HG03565 (cell line): ENCODE measurements at regions not wholly inside any gene's neighbourhood (a gene's known extent, or its start where the extent isn't known, plus 50 kb on each side); places are given as distances from the start of the nearest gene placed in this dataset.
A peak's percentile ranks its signal among the peaks of the same experiment; 100 is the strongest.
"Not testable (repeated sequence)": the region's sequence is repeated elsewhere in the genome, so short reads cannot be mapped to it uniquely, and the experiment has no call there.

Experiments
- ATAC-seq: cut with Tn5 transposase; IDR thresholded peaks from one replicate; pipeline ENCODE4 v1.9.1; 2021; ENCODE audit warnings: mild to moderate bottlenecking, moderate library complexity; ENCODE audit not compliant: unreplicated experiment

DNA sequence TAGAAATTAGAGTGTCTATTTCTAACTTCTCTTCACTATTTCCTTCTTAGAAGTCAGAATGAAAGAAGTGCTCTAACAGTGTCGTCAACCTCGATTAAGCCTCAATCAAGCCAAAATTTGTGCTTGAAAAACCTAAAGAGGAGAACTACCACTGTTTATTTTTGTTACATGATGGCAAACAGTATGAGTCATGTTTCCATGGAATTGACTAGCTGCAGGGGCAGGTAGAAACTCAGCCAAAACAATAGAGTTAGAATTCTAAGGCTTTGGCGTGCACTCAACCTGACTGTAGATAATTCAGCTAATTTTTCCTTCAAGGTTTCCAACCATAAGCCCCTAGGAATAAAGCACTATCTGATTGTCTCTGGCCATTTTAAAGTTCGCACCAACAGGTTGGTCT is 415.9 kb downstream of the ETS1 start:
- ATAC-seq = no peak

DNA sequence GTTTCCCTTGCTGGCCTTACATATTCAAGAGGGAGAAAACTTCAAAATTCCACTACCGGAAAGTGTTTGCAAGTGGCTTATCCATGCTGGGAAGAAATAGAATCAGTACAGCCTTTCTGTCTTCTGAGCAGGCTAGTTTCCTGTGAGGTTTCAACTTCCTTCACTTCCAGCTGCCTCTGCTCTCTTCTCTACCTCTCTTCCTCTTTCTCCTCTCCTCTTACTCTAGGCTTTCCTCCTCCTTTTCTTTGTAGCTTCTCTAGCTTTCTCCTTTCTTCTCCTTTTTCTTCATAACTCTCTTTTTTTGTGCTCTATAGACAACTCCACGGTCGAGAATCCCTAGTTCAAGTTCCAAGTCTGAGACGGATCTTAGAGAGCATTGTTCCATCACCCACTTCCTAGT is 421.8 kb downstream of the ETS1 start:
- ATAC-seq = no peak

DNA sequence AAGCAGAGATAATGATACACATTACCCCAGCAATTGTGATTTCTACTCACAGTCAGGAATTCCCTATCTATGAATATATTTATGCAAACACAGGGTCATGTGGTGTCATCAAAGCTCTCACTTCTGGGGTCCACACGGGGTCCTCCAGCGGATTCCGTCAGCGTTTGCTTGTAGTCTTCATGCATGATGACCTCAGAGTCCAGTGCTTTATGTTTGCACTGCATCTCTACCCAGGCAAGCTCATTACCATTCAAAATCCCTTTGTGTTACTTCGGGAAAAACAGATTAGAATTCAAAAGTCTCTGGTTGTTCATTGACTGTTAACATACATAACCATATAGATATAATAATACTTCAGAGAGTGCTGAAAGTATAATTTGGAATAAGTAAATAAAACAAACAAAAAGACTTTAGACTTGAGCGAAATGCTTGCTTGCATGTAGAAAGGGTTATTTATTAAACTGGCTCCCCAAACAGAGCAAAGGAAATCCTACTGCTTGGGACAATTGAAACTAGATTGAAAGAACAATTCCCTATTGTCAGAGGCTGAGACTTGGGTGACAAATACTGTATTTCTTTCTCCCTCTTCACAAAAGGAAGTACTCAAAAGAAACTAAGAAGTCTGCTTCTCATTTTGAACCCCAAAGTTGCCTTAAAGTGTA is 423.1 kb downstream of the ETS1 start:
- no peak for ATAC-seq

DNA sequence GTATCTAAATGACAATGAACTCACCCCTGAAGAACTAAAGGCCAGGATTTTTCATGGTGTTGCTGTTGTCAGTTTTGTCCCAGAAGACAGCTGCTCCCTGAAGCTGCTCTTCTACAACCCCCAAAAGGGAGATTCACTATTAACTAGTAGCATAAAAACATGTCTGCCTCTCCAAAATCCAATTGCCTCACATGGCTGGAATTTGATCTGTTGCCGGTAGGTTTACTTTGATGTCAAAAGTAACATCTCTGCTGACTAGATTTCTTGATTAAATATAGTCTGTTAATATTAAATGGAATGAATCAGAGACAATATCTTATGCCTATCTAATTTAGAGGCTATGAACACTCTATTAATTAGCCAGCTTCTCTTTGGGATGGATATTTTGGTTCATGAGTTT is 425.4 kb downstream of the ETS1 start:
- ATAC-seq = no peak

DNA sequence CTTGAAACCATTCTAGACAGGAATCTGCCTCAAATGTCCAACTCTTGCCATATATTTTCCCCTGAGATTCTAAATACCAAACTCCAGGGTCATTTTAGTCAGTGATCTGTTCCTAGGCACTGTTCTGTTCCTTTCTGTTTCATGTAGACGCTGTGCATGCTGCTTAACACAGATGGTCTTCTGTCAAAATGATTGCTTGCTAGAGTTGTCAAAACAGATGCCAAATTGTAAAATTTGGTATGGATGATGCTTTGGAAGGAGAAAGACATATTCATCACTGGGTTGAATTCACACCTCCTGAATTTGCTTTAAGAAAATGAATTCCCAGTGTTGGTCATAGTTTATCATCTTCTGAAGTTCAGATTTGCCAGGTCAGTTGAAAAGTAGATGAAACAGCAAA is 425.9 kb downstream of the ETS1 start:
- ATAC-seq = no peak

DNA sequence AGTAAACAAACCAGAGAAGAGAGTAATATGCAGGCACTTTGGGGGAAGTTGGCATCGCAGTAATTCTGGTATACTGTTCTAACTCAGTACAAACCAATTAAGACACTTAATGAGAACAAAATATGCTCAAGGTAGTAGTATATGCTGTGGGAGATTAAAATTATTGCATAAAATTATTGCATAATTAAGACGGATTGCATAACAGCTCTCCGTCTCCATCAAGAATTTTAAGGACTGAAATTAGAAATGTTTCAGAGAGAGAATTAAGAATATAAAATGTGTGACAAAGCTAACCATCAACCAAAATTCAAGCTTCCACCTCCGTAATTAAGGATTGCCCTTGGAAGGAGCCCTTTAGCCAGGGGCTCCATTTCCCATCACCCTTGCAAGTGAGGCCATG is 428.5 kb downstream of the ETS1 start:
- no peak for ATAC-seq

DNA sequence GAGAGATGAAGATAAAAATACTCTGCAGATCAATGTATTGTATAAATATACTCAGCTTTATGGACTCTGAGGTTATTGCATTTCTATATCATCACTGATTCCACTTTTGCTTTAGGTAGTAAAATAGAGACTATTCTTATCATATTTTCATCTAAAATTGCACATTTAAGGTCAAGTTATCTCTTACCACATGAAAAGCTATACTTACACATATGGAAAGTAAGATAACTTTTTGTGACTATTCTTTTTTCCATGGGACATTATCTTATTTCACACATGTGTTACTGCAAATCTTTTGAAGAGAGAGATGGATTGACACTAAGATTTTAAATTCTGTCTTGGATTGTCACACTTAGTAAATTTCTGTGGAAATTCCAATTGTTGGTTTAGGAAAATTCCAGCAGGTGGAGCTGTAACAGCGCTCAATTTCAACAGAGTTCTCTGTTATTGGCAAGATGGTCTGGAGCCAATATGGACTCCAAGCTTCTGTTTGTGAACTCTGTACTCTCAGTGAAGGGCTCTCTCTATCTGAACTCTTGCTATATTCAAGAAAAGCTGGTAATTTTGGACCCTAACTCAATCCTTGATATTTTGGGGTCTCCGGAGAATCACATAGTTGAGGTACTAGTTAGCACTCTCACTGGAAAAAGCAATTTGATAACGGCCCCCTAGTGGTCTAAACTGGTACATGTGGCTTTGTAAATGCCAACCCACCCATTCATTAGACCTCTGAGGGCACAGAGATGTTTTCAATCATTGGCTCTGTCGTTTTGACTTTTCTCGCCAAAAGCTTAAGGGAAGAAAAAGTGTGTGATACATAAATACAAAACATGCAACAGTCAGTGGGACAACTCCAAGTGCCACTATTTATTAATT is 429.7 kb downstream of the ETS1 start:
- peak; percentile 80 for ATAC-seq

DNA sequence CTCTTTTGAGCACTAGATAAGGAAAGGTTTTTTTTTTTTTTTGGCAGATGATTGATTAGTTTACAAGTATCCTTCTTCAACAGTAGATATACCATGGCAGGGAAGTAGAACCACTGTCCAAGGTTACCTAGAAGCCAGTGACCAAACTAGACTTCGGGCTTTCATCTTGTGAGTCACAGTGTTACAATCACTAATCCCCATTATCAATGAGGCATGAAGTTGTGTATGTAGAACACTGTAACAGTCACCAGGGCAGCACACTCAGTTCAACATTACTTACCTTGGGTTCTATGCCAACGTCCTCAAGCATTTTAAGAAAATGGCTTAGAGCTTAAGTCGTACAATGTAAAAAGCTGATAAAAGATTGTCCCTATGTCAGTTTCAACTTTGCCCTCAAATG is 430.9 kb downstream of the ETS1 start:
- no peak for ATAC-seq

DNA sequence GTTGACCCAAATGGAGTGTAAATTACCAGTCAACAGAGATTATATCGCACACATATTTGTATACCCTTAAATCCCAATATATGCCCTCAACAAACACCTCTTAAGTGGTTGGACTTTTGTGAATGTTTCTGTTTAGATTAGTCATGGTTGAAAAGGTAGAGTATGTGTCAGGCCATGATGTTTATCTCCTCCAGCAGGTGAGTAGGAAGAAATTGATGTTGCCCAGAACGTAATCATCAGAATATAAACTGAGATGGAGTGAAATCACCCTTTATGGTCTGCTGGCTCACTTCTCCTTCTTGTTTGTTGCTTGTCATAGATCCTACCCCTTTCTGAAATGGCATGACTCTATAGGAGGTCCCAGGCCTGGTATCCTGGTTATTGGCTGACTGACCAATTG is 431.8 kb downstream of the ETS1 start:
- ATAC-seq = no peak

DNA sequence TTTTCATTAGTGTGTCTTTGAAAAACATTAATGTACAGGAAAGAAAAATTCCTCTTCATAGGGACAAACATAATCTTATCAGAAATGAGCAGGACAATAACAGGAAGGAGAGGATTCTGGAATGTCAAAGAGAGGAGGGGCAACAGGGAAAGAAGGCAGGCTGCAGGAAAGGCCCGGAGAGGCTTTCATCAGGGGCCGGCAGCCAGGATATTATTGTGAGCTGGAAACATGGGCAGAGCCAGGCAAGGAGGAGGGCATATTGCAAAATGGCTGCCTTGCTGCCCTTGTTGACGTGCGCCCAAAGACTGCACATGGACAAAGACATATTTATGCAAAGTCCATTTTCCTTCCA is 433.7 kb downstream of the ETS1 start:
- ATAC-seq = no peak

DNA sequence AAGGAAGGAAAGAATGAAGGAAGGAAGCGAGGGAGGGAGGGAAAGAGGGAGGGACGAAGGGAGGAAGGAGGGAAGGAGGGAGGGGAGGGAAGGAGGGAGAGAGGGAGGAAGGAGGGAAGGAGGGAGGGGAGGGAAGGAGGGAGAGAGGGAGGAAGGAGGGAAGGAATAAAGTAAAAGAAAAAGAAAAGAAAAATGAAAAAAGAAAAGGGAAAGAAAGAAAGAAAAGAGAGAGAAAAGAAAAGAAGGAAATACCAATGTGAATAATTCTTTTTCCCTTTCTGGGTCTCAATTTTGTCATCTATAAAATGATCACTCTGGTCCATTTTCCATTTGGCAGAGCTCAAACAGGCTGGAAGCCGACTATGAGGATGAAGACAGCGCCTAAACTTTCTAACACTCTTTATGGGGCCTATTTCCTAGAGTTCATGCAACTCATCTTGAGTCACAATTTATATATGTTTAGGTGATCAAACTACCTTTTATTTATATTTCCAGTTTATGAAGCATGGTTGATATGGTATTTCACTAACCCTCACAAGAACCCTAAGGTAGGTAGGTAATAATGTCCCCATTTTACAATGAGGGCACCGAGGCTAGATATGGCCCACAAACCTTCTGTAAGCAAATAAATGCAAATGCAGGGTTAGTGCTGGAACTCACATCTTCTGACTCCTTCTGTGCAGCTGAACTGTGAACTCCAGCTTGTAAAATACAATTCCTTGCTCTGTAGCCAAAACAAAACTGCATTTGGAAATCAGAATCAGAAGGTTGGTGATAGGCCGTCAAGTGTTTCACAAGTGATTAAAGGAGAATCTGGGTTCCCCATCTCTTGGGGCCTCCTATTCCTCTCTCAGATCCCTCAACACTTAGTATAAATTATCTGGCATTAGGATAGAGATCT is 434.3 kb downstream of the ETS1 start:
- ATAC-seq = no peak

DNA sequence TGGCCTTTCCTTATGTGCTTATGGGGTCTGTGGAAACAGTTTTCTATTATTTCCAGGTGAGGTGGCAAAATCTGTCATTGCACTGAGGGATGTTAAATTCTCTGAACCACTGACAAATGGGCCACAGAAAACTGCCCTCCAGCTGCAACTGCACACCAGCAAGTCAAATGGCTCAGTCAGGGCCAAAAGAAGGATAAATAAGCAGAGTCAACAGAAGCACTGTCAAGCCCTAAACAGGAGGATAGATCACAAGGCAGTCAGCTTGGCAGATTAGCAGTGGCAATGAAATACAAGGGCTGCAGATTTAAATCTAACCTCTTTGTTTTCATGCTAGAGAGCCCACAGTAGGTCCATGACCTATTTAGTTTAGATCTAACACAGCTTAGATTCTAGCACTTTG is 435.6 kb downstream of the ETS1 start:
- no peak for ATAC-seq

DNA sequence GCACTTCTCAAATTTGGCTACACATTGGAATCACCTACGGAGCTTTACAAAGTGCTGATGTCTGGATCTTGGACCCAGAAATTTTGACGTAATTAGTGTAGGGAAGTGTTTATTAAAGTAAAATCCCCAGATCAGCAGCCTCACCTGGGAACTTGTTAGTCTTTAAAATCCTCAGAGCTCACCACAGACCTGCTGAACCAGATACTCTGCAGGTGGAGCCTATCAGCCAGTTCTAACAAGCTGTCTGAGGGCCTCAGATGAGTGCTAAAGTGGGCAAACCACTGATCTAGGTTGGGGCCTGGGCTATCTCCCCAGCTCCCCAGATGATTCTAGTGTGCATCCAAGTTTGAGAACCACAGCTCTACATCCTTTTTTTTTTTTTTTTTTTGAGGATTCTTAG is 436.0 kb downstream of the ETS1 start:
- no peak for ATAC-seq

DNA sequence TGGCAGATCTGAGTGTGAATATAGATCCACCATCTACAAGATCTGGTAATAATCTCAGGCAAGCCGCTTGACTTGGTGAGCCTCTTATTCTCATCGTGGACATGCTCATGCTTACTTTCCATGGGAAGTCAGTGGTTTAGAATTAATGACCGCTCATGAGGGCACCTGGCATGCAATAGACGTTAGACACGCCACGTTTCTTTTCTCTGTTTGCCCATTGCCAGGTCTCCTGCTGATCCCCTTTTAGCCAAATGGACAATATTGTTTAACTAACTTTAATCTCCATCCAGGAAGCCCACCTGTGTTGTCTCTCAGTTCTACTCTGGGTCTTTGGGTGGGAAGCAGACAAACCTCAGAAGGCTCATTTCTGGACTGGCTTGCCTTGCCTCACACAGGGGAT is 439.1 kb downstream of the ETS1 start:
- ATAC-seq = no peak

DNA sequence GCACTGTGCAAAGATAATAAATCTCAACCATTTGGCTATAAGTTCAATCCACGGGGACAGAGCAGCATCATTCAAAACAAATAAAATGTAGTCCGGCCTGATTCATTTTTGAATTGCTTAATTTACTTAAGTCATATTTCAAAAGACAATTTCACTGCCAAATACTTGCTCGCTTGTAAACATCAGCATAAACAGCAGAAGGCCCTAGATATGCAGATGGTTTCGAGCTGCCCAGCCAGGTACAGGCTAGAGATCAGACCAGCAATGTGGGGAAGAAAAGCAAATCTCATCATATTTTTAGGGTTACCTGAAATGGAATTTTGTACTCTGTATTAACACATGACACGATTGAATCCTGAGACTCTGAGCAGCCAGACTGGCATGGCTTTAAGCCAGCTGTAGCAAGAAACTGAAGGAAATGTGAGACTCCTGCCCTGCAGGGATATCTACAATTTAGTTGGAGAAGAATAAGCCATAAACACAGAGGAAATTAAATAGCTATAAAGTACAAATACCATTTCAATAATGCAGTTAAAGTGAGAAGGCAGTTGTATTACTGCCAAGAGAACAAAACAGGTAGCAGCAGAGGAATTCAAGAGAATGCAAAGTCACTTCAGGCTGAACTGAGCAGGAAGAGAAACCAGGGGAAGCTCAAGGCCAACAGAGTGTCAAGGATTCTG is 440.3 kb downstream of the ETS1 start:
- ATAC-seq = no peak

DNA sequence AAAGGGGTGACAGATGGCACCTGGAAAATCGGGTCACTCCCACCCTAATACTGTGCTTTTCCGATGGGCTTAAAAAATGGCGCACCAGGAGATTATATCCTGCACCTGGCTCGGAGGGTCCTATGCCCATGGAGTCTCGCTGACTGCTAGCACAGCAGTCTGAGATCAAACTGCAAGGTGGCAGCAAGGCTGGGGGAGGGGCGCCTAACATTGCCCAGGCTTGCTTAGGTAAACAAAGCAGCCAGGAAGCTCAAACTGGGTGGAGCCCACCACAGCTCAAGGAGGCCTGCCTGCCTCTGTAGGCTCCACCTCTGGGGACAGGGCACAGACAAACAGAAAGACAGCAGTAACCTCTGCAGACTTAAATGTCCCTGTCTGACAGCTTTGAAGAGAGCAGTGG is 447.1 kb downstream of the ETS1 start:
- not testable (repeated sequence) for ATAC-seq

DNA sequence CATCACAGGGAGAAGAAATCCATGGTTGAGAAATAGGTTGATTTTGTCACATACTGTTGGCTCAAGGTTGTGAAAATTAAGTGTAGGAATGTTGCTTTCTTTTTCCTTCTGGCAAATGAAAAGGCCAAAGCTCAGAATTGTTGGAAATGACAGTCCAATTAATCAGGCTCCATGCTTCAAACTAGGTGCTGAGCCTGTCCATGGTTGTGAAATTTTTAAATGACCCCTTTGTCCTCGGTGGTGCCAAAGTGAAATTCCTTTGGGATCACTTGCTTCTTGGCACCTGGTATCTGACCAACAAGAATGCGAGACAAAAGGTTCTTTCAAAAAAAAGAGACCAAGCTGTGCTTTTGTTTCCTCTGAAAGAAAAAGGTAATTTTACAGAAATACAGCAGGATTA is 451.9 kb downstream of the ETS1 start:
- no peak for ATAC-seq

DNA sequence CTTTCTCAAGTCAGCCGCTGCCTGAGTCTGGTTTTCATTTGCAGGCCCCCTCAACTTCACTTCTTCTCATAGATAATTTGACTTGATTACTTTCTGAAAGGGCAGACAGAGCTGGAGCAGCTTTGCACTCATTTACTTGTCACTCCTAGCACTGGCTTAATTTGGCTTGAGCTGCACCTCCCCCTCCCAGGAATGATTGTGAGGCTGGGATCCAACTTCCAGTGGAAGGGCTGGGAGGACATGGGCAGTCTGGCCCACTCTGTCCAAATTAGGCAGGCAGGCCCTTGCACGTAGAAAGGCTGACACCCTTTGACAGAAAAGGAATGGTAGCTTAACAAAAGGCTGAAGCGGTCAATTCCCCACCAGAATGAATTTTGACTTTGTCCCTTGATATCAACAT is 453.9 kb downstream of the ETS1 start:
- no peak for ATAC-seq

DNA sequence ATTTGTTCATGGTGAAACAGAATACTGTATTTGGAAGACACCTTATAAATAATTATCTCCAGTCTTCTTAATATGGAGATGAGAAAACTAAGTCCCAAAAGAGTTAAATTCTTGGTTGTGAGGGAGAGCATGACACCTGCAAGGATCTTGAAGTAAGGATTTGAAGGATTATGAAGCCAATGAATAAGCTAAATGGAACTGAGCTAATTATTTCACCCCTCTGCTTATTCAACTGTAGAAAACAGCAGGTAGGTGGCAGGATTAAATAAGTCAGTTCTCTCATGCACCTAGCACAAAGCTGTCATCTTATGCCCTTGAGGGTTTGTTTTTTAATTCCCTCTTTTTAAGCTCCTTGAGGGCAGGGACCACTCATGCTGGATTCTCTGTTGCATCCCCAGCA is 457.3 kb downstream of the ETS1 start:
- no peak for ATAC-seq

DNA sequence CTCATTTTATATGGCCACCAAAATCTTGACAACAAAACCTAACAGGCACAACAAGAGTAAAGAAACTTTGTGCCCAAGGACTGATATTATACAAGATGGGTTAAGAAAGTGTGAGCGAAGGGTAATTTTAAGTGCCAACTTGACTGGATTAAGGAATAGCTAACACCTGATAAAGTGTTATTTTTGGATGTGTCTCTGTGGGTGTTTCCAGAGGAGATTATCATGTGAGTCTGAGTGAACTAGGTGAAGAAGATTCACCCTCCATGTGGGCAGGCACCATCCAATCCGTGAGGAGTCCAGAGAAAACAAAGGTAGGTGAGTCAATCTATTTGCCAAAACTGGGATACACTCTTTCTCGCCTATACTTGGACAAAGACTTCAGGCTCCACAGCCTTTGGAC is 461.6 kb downstream of the ETS1 start:
- no peak for ATAC-seq

DNA sequence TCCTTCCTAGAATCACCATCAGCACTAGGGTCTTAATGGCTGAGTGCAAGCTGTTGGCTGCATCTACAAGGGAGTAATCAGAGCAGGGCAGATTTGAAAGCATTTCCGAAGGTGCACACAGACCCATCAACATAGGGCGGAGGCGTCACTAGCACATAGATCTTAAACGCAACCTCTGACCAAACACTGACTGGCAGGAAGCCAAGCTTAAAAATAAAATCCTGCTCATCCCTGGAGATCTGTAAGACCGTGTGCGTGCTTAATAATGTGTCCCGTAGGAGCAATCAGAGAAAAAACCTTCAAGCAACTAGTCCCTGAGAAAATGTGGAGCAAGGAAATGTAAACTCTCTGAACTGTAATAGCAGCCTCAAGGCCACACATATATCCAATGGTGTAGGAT is 470.5 kb downstream of the ETS1 start:
- ATAC-seq = no peak
